Panc1 (cell line): ENCODE measurements at regions not wholly inside any gene's neighbourhood (a gene's known extent, or its start where the extent isn't known, plus 50 kb on each side); places are given as distances from the start of the nearest gene placed in this dataset.

ENCODE experiments used
- CTCF ChIP-seq: fragments of 450-650 bp; IDR thresholded peaks from 2 replicates; pipeline ENCODE4 v1.5.1; 2017; ENCODE audit warnings: mild to moderate bottlenecking
- POLR2AphosphoS5 ChIP-seq: IDR thresholded peaks from 2 replicates; pipeline ENCODE4 v1.6.1; 2012; ENCODE audit warnings: mild to moderate bottlenecking, low read depth, low read length, moderate library complexity
- REST ChIP-seq, 2 experiments: IDR thresholded peaks; 2 replicates each; pipeline ENCODE4 v1.6.1; 2011 to 2012; ENCODE audit warnings: low read depth in 2 of 2, control low read depth in 1 of 2, low read length in 1 of 2, mild to moderate bottlenecking in 1 of 2, moderate library complexity in 1 of 2; ENCODE audit not compliant: insufficient read depth in 1 of 2
- SIN3A ChIP-seq: IDR thresholded peaks from 2 replicates; pipeline ENCODE4 v1.6.1; 2012; ENCODE audit warnings: low read depth, mild to moderate bottlenecking, low read length, moderate library complexity, borderline replicate concordance; ENCODE audit not compliant: insufficient read depth
- TCF7L2 ChIP-seq: IDR thresholded peaks from 2 replicates; pipeline ENCODE4 v1.6.1; 2011; ENCODE audit warnings: mild to moderate bottlenecking, low read depth, low read length, inconsistent platforms

GRCh38 chr20:48096212-48096875, 311.1 kb upstream of the SULF2 start:
- TF ChIP-seq CTCF (no peak), REST (IDR thresholded peaks at IDR 0.05; ENCODE audit: insufficient read depth in 1 of 2, low read depth in 2 of 2, low read length in 1 of 2) (no peak), POLR2AphosphoS5 (no peak), TCF7L2 (no peak), SIN3A (no peak)
